MM.1S (cell line): ENCODE measurements at regions not wholly inside any gene's neighbourhood (a gene's known extent, or its start where the extent isn't known, plus 50 kb on each side); places are given as distances from the start of the nearest gene placed in this dataset.

ENCODE experiments used
- EZH2 ChIP-seq: fragments of 300-600 bp; sonication (generic); optimal IDR thresholded peaks from 2 replicates; pipeline ENCODE3; 2017; ENCODE audit warnings: low read depth, mild to moderate bottlenecking, antibody characterized with exemption, low read length, mixed read lengths
- TF ChIP-seq, protein P1 (sequence below): fragments of 300-600 bp; sonication (generic); IDR thresholded peaks from 2 replicates; pipeline ENCODE4 v1.5.1; 2016; ENCODE audit warnings: antibody characterized with exemption, low read length, mixed read lengths

DNA sequence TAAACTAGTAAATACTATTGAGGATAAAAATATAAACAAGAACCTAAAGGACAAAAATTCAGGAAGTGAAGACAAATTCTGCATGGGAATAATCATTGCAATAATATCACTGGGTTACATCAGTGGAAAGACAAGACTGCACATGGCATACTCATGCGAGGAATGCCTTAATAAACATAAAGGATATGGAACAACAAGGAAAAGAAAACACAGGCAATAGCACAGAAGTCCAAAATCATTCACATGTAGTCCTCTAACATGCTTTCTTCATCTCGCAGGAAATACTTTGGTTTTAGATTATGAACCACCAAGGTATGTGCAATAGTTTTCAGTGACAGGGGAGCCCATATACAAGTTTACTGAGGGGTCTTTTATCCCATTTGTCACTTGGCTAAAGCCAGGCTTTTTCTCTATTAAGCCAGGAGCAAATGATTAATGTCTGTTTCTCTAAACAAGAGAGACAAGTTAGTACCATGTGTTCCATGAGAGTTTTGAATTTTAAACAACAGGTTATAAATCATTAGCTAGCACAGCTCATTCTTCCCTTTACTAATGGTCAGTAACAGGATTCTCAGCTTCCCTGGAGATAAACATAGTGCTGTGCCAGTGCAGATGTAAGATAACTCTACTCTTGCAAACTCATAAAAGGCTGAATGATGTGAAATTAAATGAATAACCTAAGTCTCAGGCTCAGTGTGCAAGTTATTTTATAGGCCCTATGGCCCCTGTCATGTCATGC, 353.6 kb upstream of the FSIP2 start:
- no peak for TF ChIP-seq EZH2
- TF ChIP-seq, protein P1, sequence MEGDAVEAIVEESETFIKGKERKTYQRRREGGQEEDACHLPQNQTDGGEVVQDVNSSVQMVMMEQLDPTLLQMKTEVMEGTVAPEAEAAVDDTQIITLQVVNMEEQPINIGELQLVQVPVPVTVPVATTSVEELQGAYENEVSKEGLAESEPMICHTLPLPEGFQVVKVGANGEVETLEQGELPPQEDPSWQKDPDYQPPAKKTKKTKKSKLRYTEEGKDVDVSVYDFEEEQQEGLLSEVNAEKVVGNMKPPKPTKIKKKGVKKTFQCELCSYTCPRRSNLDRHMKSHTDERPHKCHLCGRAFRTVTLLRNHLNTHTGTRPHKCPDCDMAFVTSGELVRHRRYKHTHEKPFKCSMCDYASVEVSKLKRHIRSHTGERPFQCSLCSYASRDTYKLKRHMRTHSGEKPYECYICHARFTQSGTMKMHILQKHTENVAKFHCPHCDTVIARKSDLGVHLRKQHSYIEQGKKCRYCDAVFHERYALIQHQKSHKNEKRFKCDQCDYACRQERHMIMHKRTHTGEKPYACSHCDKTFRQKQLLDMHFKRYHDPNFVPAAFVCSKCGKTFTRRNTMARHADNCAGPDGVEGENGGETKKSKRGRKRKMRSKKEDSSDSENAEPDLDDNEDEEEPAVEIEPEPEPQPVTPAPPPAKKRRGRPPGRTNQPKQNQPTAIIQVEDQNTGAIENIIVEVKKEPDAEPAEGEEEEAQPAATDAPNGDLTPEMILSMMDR: no peak
